Heart left ventricle (tissue), 16 donors: ENCODE measurements at regions not wholly inside any gene's neighbourhood (a gene's known extent, or its start where the extent isn't known, plus 50 kb on each side); places are given as distances from the start of the nearest gene placed in this dataset.

Experiments used
- ATAC-seq, 4 donors: fragments of 200-7000 bp; cut with Tn5 transposase; one replicate each; pipeline ENCODE4 v1.9.1; 2020 to 2022; ENCODE audit warnings: moderate library complexity in 4 of 4, mild to moderate bottlenecking in 3 of 4, moderate number of reproducible peaks in 1 of 4
- DNase-seq, 5 donors: peaks; one replicate each; pipeline ENCODE4 v3.0.0-alpha.2; 2020
- H3K27ac ChIP-seq, 12 donors: fragments of 200-600 bp; sonication (generic) in 4 of 12; one replicate each; pipeline versions ENCODE4 v1.5.0 to v1.8.0; 2016 to 2022; ENCODE audit warnings: mild to moderate bottlenecking in 2 of 12
- H3K27me3 ChIP-seq, 9 donors: fragments of 200-600 bp; sonication (generic) in 2 of 9; one replicate each; pipeline versions ENCODE4 v1.5.1 to v1.8.0; 2016 to 2022; ENCODE audit warnings: mild to moderate bottlenecking in 3 of 9
- H3K36me3 ChIP-seq, 9 donors: fragments of 200-600 bp; sonication (generic) in 2 of 9; one replicate each; pipeline versions ENCODE4 v1.5.0 to v1.8.0; 2018 to 2022; ENCODE audit warnings: mild to moderate bottlenecking in 2 of 9
- H3K4me1 ChIP-seq, 12 donors: fragments of 200-600 bp; sonication (generic) in 4 of 12; one replicate each; pipeline versions ENCODE4 v1.5.0 to v1.8.0; 2016 to 2022; ENCODE audit warnings: mild to moderate bottlenecking in 3 of 12
- H3K4me3 ChIP-seq, 12 donors: fragments of 200-600 bp; sonication (generic) in 4 of 12; one replicate each; pipeline versions ENCODE4 v1.5.0 to v1.8.0; 2017 to 2022; ENCODE audit warnings: mild to moderate bottlenecking in 9 of 12, moderate library complexity in 4 of 12
- H3K9me3 ChIP-seq, 12 donors: fragments of 200-600 bp; sonication (generic) in 4 of 12; one replicate each; pipeline versions ENCODE4 v1.5.0 to v1.8.0; 2016 to 2022; ENCODE audit warnings: mild to moderate bottlenecking in 1 of 12
- CTCF ChIP-seq, 12 donors: fragments of 200-600 bp; sonication (generic) in 4 of 12; IDR thresholded peaks; one replicate each; pipeline versions ENCODE4 v1.5.0 to v1.8.0; 2018 to 2022; ENCODE audit warnings: antibody characterized with exemption in 12 of 12, mild to moderate bottlenecking in 5 of 12
- POLR2A ChIP-seq, 2 donors: fragments of 450-650 bp; IDR thresholded peaks; one replicate each; pipeline ENCODE4 v1.6.1; 2017; ENCODE audit warnings: antibody characterized with exemption in 2 of 2, mild to moderate bottlenecking in 2 of 2, moderate library complexity in 2 of 2
- WGBS, 4 donors: extraction: QIAGEN DNeasy Blood & Tissue Kit in 2 of 4; methylation state at CpG; one replicate each; pipeline versions ENCODE4 v1.1.5 to v1.1.7; 2013 to 2018; 5-methylcytosine and 5-hydroxymethylcytosine counted together
- intact Hi-C, 10 donors: fragments of 100-400 bp; cut with DNase I; formaldehyde crosslinking; loops; one replicate each; pipeline versions ENCODE4 v1.11.1 to v1.14.2; 2022
- donor health status: ischemic (EF 13 %, LVEDD 7.1; RV severe dilation, severe dysfunction).
- donor health status: healthy with polysubstance abuse.
- donor health status: DM: no; HTN: yes; CAD: no.
- donor health status: DM: no; HTN: no; CAD: no.
- donor health status: ischemic (EF 25% LVEDD 6.9; RV normal size, moderate dysfunction).
- donor health status: ischemic (EF 25% LVEDD 5.7; RV mildly dilated, moderate dysfunction).
- donor health status: healthy.
- donor health status: DM: yes; HTN: yes; CAD: no.
- donor health status: ischemic (EF 35%, LVEDD 5.7; RV mildly dilated, moderate dysfunction).
- donor health status: nonischemic (EF 11% LVEDD 7.7; RV severe dilation, severe dysfunction).
- donor health status: DM: yes; HTN: yes; CAD: no.
- donor health status: PGD.
- donor health status: ischemic (EF 29% LVEDD 5.4; RV normal size, mild dysfunction).
- donor health status: nonischemic (EF 23%, LVEDD 6.1; RV moderate dilation, normal function).

- WGBS, 4 donors, result 61 to 77% (median 64%) methylated on average over 2 of the region's 2 CpGs
- no peak for DNase-seq
- H3K27ac ChIP-seq, result no peak overlapping the region
- no peak for ATAC-seq
- H3K27me3 ChIP-seq, result peaks cover 0 to 40% (median 9%) of the 10 kb centered on the region in 9 donors
- no peak for TF ChIP-seq POLR2A (IDR thresholded peaks at IDR 0.05)
- no peak for TF ChIP-seq CTCF (IDR thresholded peaks at IDR 0.05)
- no peak overlapping the region for H3K4me3 ChIP-seq
- intact Hi-C loops, result loop anchor here in 9 of 10 donors (5.0 to 10.0 kb wide), 10 partner anchors 126 to 578 kb away; no protein-coding TSS in a partner anchor
- H3K9me3 ChIP-seq, result no peaks in the 10 kb centered on the region
- H3K4me1 ChIP-seq, result no peaks in the 10 kb centered on the region
- no peaks in the 10 kb centered on the region for H3K36me3 ChIP-seq
Observed at GRCh38 chr3:10756546-10756945, 59.5 kb upstream of the SLC6A11 start.

- Histone ChIP-seq H3K4me1 (no peaks in the 10 kb centered on the region), H3K4me3 (no peak overlapping the region), H3K27me3 (peaks cover 0 to 35% (median 9%) of the 10 kb centered on the region in 9 donors), H3K36me3 (no peaks in the 10 kb centered on the region), H3K27ac (no peak overlapping the region), H3K9me3 (no peaks in the 10 kb centered on the region)
- TF ChIP-seq CTCF (IDR thresholded peaks at IDR 0.05), result no peak
- no peak for ATAC-seq
- no peak for DNase-seq
- intact Hi-C loops, result loop anchor here in 9 of 10 donors (5.0 to 10.0 kb wide), 10 partner anchors 125 to 578 kb away; no protein-coding TSS in a partner anchor
- WGBS, 4 donors, result 51 to 60% (median 53%) methylated on average over 10 of the region's 10 CpGs
Observed at GRCh38 chr3:10757021-10757820, 58.8 kb upstream of the SLC6A11 start.

GRCh38 chr3:10757821-10758130 lies 58.3 kb upstream of the SLC6A11 start:
- no peaks in the 10 kb centered on the region for H3K9me3 ChIP-seq
- no peak overlapping the region for H3K27ac ChIP-seq
- H3K4me1 ChIP-seq, result no peaks in the 10 kb centered on the region
- TF ChIP-seq CTCF (IDR thresholded peaks at IDR 0.05) (no peak), POLR2A (IDR thresholded peaks at IDR 0.05) (no peak)
- ATAC-seq (no peak), DNase-seq (no peak)
- no peaks in the 10 kb centered on the region for H3K36me3 ChIP-seq
- H3K27me3 ChIP-seq, result peaks cover 0 to 36% (median 9%) of the 10 kb centered on the region in 9 donors
- H3K4me3 ChIP-seq, result no peak overlapping the region
- intact Hi-C loops, result loop anchor here (1.0 to 10.0 kb wide), 14 partner anchors 125 to 577 kb away; no protein-coding TSS in a partner anchor
- WGBS, 4 donors, result 0 to 29% (median 15%) methylated on average over 1 of the region's 1 CpG

- WGBS, 4 donors, result 36 to 39% (median 37%) methylated on average over 10 to 14 of the region's 14 CpGs
- H3K4me3 ChIP-seq, result no peak overlapping the region
- no peaks in the 10 kb centered on the region for H3K36me3 ChIP-seq
- ATAC-seq (peak; percentile 69 to 88 (median 84)), DNase-seq (peak in 4 of 5 donors; percentile 36 to 45 (median 41))
- no peak overlapping the region for H3K27ac ChIP-seq
- H3K9me3 ChIP-seq, result no peaks in the 10 kb centered on the region
- H3K27me3 ChIP-seq, result peaks cover 0 to 43% (median 11%) of the 10 kb centered on the region in 9 donors
- intact Hi-C loops, result loop anchor here (1.0 to 10.0 kb wide), 14 partner anchors 124 to 576 kb away; no protein-coding TSS in a partner anchor
- no peaks in the 10 kb centered on the region for H3K4me1 ChIP-seq
- TF ChIP-seq CTCF (IDR thresholded peaks at IDR 0.05) (peak; percentile 49 to 74 (median 64)), POLR2A (IDR thresholded peaks at IDR 0.05) (no peak)
Observed at GRCh38 chr3:10758304-10759037, 57.6 kb upstream of the SLC6A11 start.
